HG02938 (cell line): ENCODE measurements at regions not wholly inside any gene's neighbourhood (a gene's known extent, or its start where the extent isn't known, plus 50 kb on each side); places are given as distances from the start of the nearest gene placed in this dataset.
"Not testable (repeated sequence)": the region's sequence is repeated elsewhere in the genome, so short reads cannot be mapped to it uniquely, and the experiment has no call there.

ENCODE experiments used
- ATAC-seq: cut with Tn5 transposase; IDR thresholded peaks from one replicate; pipeline ENCODE4 v1.9.1; 2021; ENCODE audit warnings: mild to moderate bottlenecking, moderate library complexity; ENCODE audit not compliant: unreplicated experiment

GRCh38 chr16:66176731-66177130, 189.8 kb upstream of the CDH5 start:
- no peak for ATAC-seq

- ATAC-seq: no peak
Observed at GRCh38 chr16:66176111-66176510, 190.4 kb upstream of the CDH5 start.

GRCh38 chr16:66175636-66176035, 190.9 kb upstream of the CDH5 start:
- no peak for ATAC-seq

GRCh38 chr16:66175058-66175457, 191.4 kb upstream of the CDH5 start:
- ATAC-seq: no peak

GRCh38 chr16:66173796-66174195, 192.7 kb upstream of the CDH5 start:
- not testable (repeated sequence) for ATAC-seq

- ATAC-seq: not testable (repeated sequence)
Observed at GRCh38 chr16:66173181-66173580, 193.3 kb upstream of the CDH5 start.

- ATAC-seq: no peak
Observed at GRCh38 chr16:66172463-66172862, 194.0 kb upstream of the CDH5 start.

- ATAC-seq: no peak
Observed at GRCh38 chr16:66171578-66171977, 194.9 kb upstream of the CDH5 start.

- no peak for ATAC-seq
Observed at GRCh38 chr16:66170989-66171388, 195.5 kb upstream of the CDH5 start.

- no peak for ATAC-seq
Observed at GRCh38 chr16:66169817-66170216, 196.7 kb upstream of the CDH5 start.

GRCh38 chr16:66168777-66169176, 197.7 kb upstream of the CDH5 start:
- ATAC-seq: no peak

GRCh38 chr16:66167564-66168291, 198.8 kb upstream of the CDH5 start:
- ATAC-seq: no peak

GRCh38 chr16:66166490-66166889, 200.0 kb upstream of the CDH5 start:
- ATAC-seq: no peak

GRCh38 chr16:66165879-66166278, 200.6 kb upstream of the CDH5 start:
- no peak for ATAC-seq

GRCh38 chr16:66164581-66165247, 201.8 kb upstream of the CDH5 start:
- no peak for ATAC-seq

GRCh38 chr16:66162821-66163220, 203.7 kb upstream of the CDH5 start:
- ATAC-seq: no peak

GRCh38 chr16:66161942-66162341, 204.5 kb upstream of the CDH5 start:
- ATAC-seq: no peak

GRCh38 chr16:66161269-66161668, 205.2 kb upstream of the CDH5 start:
- no peak for ATAC-seq

GRCh38 chr16:66159987-66160386, 206.5 kb upstream of the CDH5 start:
- ATAC-seq: no peak

- no peak for ATAC-seq
Observed at GRCh38 chr16:66156538-66156937, 210.0 kb upstream of the CDH5 start.

GRCh38 chr16:66155933-66156332, 210.6 kb upstream of the CDH5 start:
- ATAC-seq: peak; percentile 45

GRCh38 chr16:66154801-66155200, 211.7 kb upstream of the CDH5 start:
- no peak for ATAC-seq
